ENCODE measurements at regions not wholly inside any gene's neighbourhood (a gene's known extent, or its start where the extent isn't known, plus 50 kb on each side); places are given as distances from the start of the nearest gene placed in this dataset.
"Not testable (repeated sequence)": the region's sequence is repeated elsewhere in the genome, so short reads cannot be mapped to it uniquely, and the experiment has no call there.

DNA sequence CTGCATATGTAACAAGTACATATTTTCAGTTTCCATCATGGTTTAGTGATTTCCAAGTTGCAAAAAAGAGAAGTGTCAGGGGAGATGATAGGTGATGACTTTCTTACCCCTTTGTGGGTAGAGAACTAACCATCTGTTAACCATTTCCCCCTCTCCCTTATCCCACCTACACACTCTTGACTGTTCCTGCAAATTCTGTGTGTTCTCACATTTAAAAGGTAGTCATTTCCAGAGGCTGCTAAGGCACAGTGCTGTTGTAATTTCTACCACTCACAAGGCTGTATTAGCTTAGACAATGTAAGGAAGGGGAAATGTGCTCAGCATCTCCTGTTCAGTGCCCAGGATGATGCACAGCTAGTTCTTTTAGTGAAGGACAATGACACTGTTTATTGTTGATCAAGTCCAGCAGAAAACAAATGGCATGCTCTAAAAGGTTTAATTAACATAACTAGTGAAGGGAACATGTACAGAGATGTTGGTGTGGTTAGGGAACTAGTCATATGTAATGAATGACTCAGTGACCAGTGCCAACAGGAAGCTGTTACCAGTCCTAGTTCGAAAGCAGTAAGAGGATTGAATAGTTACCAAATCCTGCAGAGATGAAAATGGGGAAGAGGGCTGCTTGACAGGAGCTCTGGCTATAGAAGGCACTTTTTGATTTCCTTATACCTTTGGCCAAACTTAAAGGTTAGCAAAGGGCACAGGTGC lies 165.1 kb downstream of the PLK2 start:
- no peaks in the 10 kb centered on the region for H3K27me3 ChIP-seq
- TF ChIP-seq CTCF (IDR thresholded peaks at IDR 0.05) = no peak
- no peak overlapping the region for H3K4me3 ChIP-seq
- H3K27ac ChIP-seq = no peak overlapping the region
- no peak for DNase-seq (ENCODE audit: low spot score)
- H3K9me3 ChIP-seq = no peaks in the 10 kb centered on the region
- no peaks in the 10 kb centered on the region for H3K36me3 ChIP-seq
- no peaks in the 10 kb centered on the region for H3K4me1 ChIP-seq

DNA sequence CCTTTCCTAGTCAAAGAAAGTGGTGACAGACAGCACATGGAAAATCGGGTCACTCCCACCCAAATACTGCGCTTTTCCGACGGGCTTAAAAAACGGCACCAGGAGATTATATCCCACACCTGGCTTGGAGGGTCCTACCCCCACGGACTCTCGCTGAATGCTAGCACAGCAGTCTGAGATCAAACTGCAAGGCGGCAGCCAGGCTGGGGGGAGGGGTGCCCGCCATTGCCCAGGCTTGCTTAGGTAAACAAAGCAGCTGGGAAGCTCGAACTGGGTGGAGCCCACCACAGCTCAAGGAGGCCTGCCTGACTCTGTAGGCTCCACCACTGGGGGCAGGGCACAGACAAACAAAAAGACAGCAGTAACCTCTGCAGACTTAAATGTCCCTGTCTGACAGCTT lies 171.6 kb downstream of the PLK2 start:
- not testable (repeated sequence) for H3K27me3 ChIP-seq; DNase-seq (ENCODE audit: low spot score); H3K4me3 ChIP-seq; H3K36me3 ChIP-seq; H3K27ac ChIP-seq; H3K9me3 ChIP-seq; H3K4me1 ChIP-seq

GRCh38 chr5:58286741-58287140 lies 173.1 kb downstream of the PLK2 start:
- no peak for DNase-seq (ENCODE audit: low spot score)
- no peak for TF ChIP-seq CTCF (IDR thresholded peaks at IDR 0.05)
- Histone ChIP-seq H3K9me3 (no peaks in the 10 kb centered on the region), H3K27ac (no peak overlapping the region), H3K27me3 (no peaks in the 10 kb centered on the region), H3K4me1 (no peaks in the 10 kb centered on the region), H3K4me3 (no peak overlapping the region), H3K36me3 (no peaks in the 10 kb centered on the region)

GRCh38 chr5:58285900-58286299 lies 174.0 kb downstream of the PLK2 start:
- DNase-seq (ENCODE audit: low spot score) = no peak
- Histone ChIP-seq H3K4me1 (no peaks in the 10 kb centered on the region), H3K36me3 (no peaks in the 10 kb centered on the region), H3K27me3 (no peaks in the 10 kb centered on the region), H3K9me3 (no peaks in the 10 kb centered on the region), H3K4me3 (no peak overlapping the region), H3K27ac (no peak overlapping the region)
- no peak for TF ChIP-seq CTCF (IDR thresholded peaks at IDR 0.05)

- no peaks in the 10 kb centered on the region for H3K9me3 ChIP-seq
- H3K36me3 ChIP-seq = no peaks in the 10 kb centered on the region
- H3K27me3 ChIP-seq = no peaks in the 10 kb centered on the region
- no peak overlapping the region for H3K4me3 ChIP-seq
- no peaks in the 10 kb centered on the region for H3K4me1 ChIP-seq
- H3K27ac ChIP-seq = no peak overlapping the region
- DNase-seq (ENCODE audit: low spot score) = no peak
- TF ChIP-seq CTCF (IDR thresholded peaks at IDR 0.05) = no peak
Observed at GRCh38 chr5:58284886-58285285, 175.0 kb downstream of the PLK2 start.

DNA sequence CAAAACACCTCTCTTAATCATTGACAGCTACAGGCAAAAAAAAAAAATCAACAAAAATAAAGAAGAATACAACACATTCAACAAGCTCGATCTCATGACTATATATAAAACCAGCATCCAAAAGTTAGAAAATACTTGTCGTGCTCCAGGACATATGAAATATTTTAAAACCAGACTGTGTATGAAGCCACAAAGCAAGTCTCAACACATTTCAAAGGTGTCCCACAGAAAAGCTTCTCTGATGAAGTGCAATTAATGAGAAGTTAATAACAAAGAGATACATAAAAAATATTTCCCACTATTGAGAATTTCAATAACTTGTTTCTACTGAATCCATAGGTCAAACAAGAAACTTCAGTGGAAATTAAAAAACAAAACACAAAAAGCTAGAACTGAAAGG lies 178.7 kb downstream of the PLK2 start:
- TF ChIP-seq CTCF (IDR thresholded peaks at IDR 0.05) = no peak
- no peak for DNase-seq (ENCODE audit: low spot score)
- H3K4me1 ChIP-seq = no peaks in the 10 kb centered on the region
- no peaks in the 10 kb centered on the region for H3K27me3 ChIP-seq
- H3K36me3 ChIP-seq = no peaks in the 10 kb centered on the region
- H3K9me3 ChIP-seq = no peaks in the 10 kb centered on the region
- H3K27ac ChIP-seq = no peak overlapping the region
- no peak overlapping the region for H3K4me3 ChIP-seq
